IMR-90 (cell line): ENCODE measurements at regions not wholly inside any gene's neighbourhood (a gene's known extent, or its start where the extent isn't known, plus 50 kb on each side); places are given as distances from the start of the nearest gene placed in this dataset.

Source experiments
- ATAC-seq: fragments of 200-7000 bp; cut with Tn5 transposase; 2 replicates; pipeline ENCODE4 v1.9.1; 2020; ENCODE audit warnings: low read depth, mild to moderate bottlenecking, moderate library complexity
- BruUV-seq: library from RNA; stranded (reverse); fragments of 400-500 nt; replicated peaks from 2 replicates; lab custom pipeline; 2021; lab: Mats Ljungman, UMichigan
- CTCF ChIA-PET: fragments of 300-600 bp; formaldehyde crosslinking; extraction: SDS; loops from one replicate; lab custom pipeline; 2021; ENCODE audit warnings: antibody characterized with exemption; lab: Yijun Ruan, JAX
- POLR2A ChIA-PET: fragments of 300-600 bp; sonication (Branson Sonifier 250); formaldehyde crosslinking; loops from one replicate; lab custom pipeline; 2022; ENCODE audit warnings: antibody characterized with exemption; ENCODE audit not compliant: unreplicated experiment; lab: Charles Lee
- DNase-seq: peaks from one replicate; pipeline ENCODE4 v3.0.0; 2013
- H2AFZ ChIP-seq: replicated peaks from 2 replicates; pipeline ENCODE3; 2013; ENCODE audit warnings: low read length, mild to moderate bottlenecking; ENCODE audit not compliant: poor library complexity
- H2AK5ac ChIP-seq: 2 replicates; pipeline ENCODE4 v1.6.1; 2013; ENCODE audit warnings: low read depth, low read length, inconsistent platforms
- H2AK9ac ChIP-seq: replicated peaks from 2 replicates; pipeline ENCODE3; 2013; ENCODE audit warnings: mild to moderate bottlenecking, low read depth, low read length, moderate library complexity; ENCODE audit not compliant: poor library complexity
- H2BK120ac ChIP-seq: 2 replicates; pipeline ENCODE4 v1.6.1; 2013; ENCODE audit warnings: low read depth, low read length, inconsistent platforms
- H2BK15ac ChIP-seq: 3 replicates; pipeline ENCODE4 v1.6.1; 2013; ENCODE audit warnings: low read depth, low read length, inconsistent platforms
- H2BK20ac ChIP-seq: 2 replicates; pipeline ENCODE4 v1.6.1; 2013; ENCODE audit warnings: low read depth, mild to moderate bottlenecking, inconsistent platforms, low read length, moderate library complexity
- H2BK5ac ChIP-seq: 2 replicates; pipeline ENCODE4 v1.6.1; 2013; ENCODE audit warnings: mild to moderate bottlenecking, low read depth, low read length, inconsistent platforms; ENCODE audit not compliant: poor library complexity, severe bottlenecking
- H3K14ac ChIP-seq: replicated peaks from 2 replicates; pipeline ENCODE4 v1.6.1; 2013; ENCODE audit warnings: low read depth, low read length, inconsistent platforms
- H3K18ac ChIP-seq: 2 replicates; pipeline ENCODE4 v1.6.1; 2013; ENCODE audit warnings: low read depth, low read length, control low read depth
- H3K23ac ChIP-seq: 2 replicates; pipeline ENCODE4 v1.6.1; 2013; ENCODE audit warnings: low read depth, low read length, inconsistent platforms
- H3K27ac ChIP-seq: 2 replicates; pipeline ENCODE4 v1.5.1; 2013; ENCODE audit warnings: mild to moderate bottlenecking, control low read depth, low read length; ENCODE audit not compliant: insufficient read depth
- H3K27me3 ChIP-seq: 2 replicates; pipeline ENCODE4 v1.6.1; 2013; ENCODE audit warnings: low read length; ENCODE audit not compliant: control insufficient read depth, insufficient read depth
- H3K36me3 ChIP-seq: 2 replicates; pipeline ENCODE4 v1.6.1; 2013; ENCODE audit warnings: low read length, mixed read lengths; ENCODE audit not compliant: control insufficient read depth, insufficient read depth
- H3K4ac ChIP-seq: 2 replicates; pipeline ENCODE4 v1.6.1; 2013; ENCODE audit warnings: low read depth, low read length, inconsistent platforms
- H3K4me1 ChIP-seq: 2 replicates; pipeline ENCODE4 v1.6.1; 2013; ENCODE audit warnings: low read length, mixed read lengths; ENCODE audit not compliant: control insufficient read depth, insufficient read depth
- H3K4me2 ChIP-seq: 2 replicates; pipeline ENCODE4 v1.6.1; 2013; ENCODE audit warnings: low read depth, mild to moderate bottlenecking, control low read depth, low read length, moderate library complexity
- H3K4me3 ChIP-seq: 2 replicates; pipeline ENCODE4 v1.5.1; 2013; ENCODE audit warnings: low read depth, mild to moderate bottlenecking, control low read depth, low read length, moderate library complexity; ENCODE audit not compliant: insufficient read depth
- H3K56ac ChIP-seq: 2 replicates; pipeline ENCODE4 v1.6.1; 2013; ENCODE audit warnings: low read length, inconsistent platforms; ENCODE audit not compliant: insufficient read depth; ENCODE audit errors: extremely low read depth
- H3K79me1 ChIP-seq, 2 experiments: 2 replicates each; pipeline ENCODE4 v1.6.1; 2013; ENCODE audit warnings: low read length in 2 of 2, inconsistent platforms in 1 of 2, low read depth in 1 of 2
- H3K9ac ChIP-seq: 2 replicates; pipeline ENCODE4 v1.6.1; 2013; ENCODE audit warnings: low read depth, low read length, control low read depth
- H3K9me1 ChIP-seq: 2 replicates; pipeline ENCODE4 v1.6.1; 2013; ENCODE audit warnings: low read length, inconsistent platforms; ENCODE audit not compliant: insufficient read depth
- H3K9me3 ChIP-seq: 2 replicates; pipeline ENCODE4 v1.6.1; 2013; ENCODE audit warnings: low read length; ENCODE audit not compliant: control insufficient read depth, insufficient read depth
- H4K20me1 ChIP-seq: 2 replicates; pipeline ENCODE4 v1.6.1; 2013; ENCODE audit warnings: low read length, inconsistent platforms; ENCODE audit not compliant: insufficient read depth
- H4K5ac ChIP-seq: 2 replicates; pipeline ENCODE4 v1.6.1; 2013; ENCODE audit warnings: mild to moderate bottlenecking, low read depth, low read length, control low read depth
- H4K8ac ChIP-seq, 2 experiments: 2 replicates each; pipeline ENCODE4 v1.6.1; 2013; ENCODE audit warnings: low read depth in 2 of 2, low read length in 2 of 2, control low read depth in 1 of 2, inconsistent platforms in 1 of 2
- H4K91ac ChIP-seq: 2 replicates; pipeline ENCODE4 v1.6.1; 2013; ENCODE audit warnings: low read depth, low read length, inconsistent platforms; ENCODE audit not compliant: insufficient read depth
- BHLHE40 ChIP-seq: fragments of 150-350 bp; IDR thresholded peaks from 2 replicates; pipeline ENCODE4 v1.6.1; 2016; ENCODE audit warnings: mild to moderate bottlenecking, low read depth, low read length
- CEBPB ChIP-seq: IDR thresholded peaks from 2 replicates; pipeline ENCODE4 v1.6.1; 2012; ENCODE audit warnings: low read depth, low read length, improper control_type of control experiment
- CHD1 ChIP-seq: IDR thresholded peaks from 2 replicates; pipeline ENCODE4 v1.6.1; 2012; ENCODE audit warnings: low read depth, low read length, improper control_type of control experiment
- FOS ChIP-seq: fragments of 150-350 bp; IDR thresholded peaks from 2 replicates; pipeline ENCODE4 v1.6.1; 2016; ENCODE audit warnings: low read depth, low read length
- MAZ ChIP-seq: IDR thresholded peaks from 2 replicates; pipeline ENCODE4 v1.6.1; 2012; ENCODE audit warnings: low read depth, mild to moderate bottlenecking, low read length, improper control_type of control experiment, moderate library complexity, borderline replicate concordance
- NFE2L2 ChIP-seq: fragments of 150-350 bp; IDR thresholded peaks from 2 replicates; pipeline ENCODE4 v1.6.1; 2016; ENCODE audit warnings: low read depth, mild to moderate bottlenecking, low read length
- RFX5 ChIP-seq: IDR thresholded peaks from 2 replicates; pipeline ENCODE4 v1.8.0; 2012; ENCODE audit warnings: low read depth, mild to moderate bottlenecking, low read length, moderate library complexity
- SMC3 ChIP-seq: fragments of 150-350 bp; IDR thresholded peaks from 2 replicates; pipeline ENCODE4 v1.6.1; 2016; ENCODE audit warnings: low read depth, mild to moderate bottlenecking, antibody characterized with exemption, low read length, moderate library complexity
- dilution Hi-C: fragments of 300-500 bp; cut with HindIII; formaldehyde crosslinking; loops from one replicate; pipeline ENCODE4 v1.14.3; 2018; ENCODE audit warnings: low sequenced_read_pairs; ENCODE audit not compliant: unreplicated experiment
- in situ Hi-C: fragments of 300-500 bp; cut with MboI; formaldehyde crosslinking; loops from 3 replicates; pipeline ENCODE4 v1.14.3; 2019; ENCODE audit warnings: low sequenced_read_pairs, inconsistent platforms, mixed read lengths
- intact Hi-C: fragments of 100-400 bp; cut with micrococcal nuclease; formaldehyde crosslinking; loops from 2 replicates; pipeline ENCODE4 v1.10.0; 2022
- TF ChIP-seq, protein P1 (sequence below): fragments of 150-350 bp; IDR thresholded peaks from 2 replicates; pipeline ENCODE4 v1.6.1; 2017; ENCODE audit warnings: mild to moderate bottlenecking, antibody characterized with exemption, low read length, low read depth
- TF ChIP-seq, protein P2 (sequence below): conservative IDR thresholded peaks from 2 replicates; pipeline ENCODE4 v1.5.1; 2012; ENCODE audit warnings: mild to moderate bottlenecking, low read depth, low read length, improper control_type of control experiment
- TF ChIP-seq, protein P3 (sequence below): fragments of 150-350 bp; IDR thresholded peaks from 2 replicates; pipeline ENCODE4 v1.6.1; 2016; ENCODE audit warnings: low read depth, mild to moderate bottlenecking, low read length, moderate library complexity, borderline replicate concordance

DNA sequence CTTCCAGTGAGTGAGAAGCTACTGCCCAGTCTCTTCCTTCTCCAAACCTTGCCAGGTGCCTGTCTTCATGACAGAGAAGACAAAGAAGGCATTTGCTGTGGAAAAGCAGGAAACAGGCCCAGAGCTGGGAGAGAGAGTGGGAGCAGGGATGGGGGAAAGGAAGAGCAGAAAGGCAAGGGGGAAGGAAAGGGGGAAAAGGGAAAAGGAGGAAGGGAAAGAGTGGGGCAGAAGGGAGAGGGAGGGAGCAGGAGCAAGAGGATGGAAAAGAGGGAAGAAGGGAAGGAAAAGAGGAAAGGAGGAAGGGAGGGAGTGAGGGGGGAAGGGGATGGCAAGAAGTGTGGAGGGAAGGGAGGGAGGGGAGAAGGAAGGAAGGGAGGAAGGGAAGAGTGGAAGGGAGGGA lies 121.2 kb upstream of the LINGO1 start:
- in situ Hi-C loops (no loop called here), intact Hi-C loops (no loop called here), dilution Hi-C loops (no loop called here)
- no peak overlapping the region for H3K9ac ChIP-seq
- no peak overlapping the region for H2BK15ac ChIP-seq
- no peak overlapping the region for H3K23ac ChIP-seq
- no peak overlapping the region for H4K5ac ChIP-seq
- ChIA-PET POLR2A (no interaction called here), CTCF (no interaction called here)
- no peak overlapping the region for H4K91ac ChIP-seq
- TF ChIP-seq, protein P1, sequence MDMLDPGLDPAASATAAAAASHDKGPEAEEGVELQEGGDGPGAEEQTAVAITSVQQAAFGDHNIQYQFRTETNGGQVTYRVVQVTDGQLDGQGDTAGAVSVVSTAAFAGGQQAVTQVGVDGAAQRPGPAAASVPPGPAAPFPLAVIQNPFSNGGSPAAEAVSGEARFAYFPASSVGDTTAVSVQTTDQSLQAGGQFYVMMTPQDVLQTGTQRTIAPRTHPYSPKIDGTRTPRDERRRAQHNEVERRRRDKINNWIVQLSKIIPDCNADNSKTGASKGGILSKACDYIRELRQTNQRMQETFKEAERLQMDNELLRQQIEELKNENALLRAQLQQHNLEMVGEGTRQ, result no peak
- no peak for TF ChIP-seq CHD1
- no peak for TF ChIP-seq CEBPB
- TF ChIP-seq, protein P2, sequence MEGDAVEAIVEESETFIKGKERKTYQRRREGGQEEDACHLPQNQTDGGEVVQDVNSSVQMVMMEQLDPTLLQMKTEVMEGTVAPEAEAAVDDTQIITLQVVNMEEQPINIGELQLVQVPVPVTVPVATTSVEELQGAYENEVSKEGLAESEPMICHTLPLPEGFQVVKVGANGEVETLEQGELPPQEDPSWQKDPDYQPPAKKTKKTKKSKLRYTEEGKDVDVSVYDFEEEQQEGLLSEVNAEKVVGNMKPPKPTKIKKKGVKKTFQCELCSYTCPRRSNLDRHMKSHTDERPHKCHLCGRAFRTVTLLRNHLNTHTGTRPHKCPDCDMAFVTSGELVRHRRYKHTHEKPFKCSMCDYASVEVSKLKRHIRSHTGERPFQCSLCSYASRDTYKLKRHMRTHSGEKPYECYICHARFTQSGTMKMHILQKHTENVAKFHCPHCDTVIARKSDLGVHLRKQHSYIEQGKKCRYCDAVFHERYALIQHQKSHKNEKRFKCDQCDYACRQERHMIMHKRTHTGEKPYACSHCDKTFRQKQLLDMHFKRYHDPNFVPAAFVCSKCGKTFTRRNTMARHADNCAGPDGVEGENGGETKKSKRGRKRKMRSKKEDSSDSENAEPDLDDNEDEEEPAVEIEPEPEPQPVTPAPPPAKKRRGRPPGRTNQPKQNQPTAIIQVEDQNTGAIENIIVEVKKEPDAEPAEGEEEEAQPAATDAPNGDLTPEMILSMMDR, result no peak
- no peak for TF ChIP-seq NFE2L2
- TF ChIP-seq, protein P3, sequence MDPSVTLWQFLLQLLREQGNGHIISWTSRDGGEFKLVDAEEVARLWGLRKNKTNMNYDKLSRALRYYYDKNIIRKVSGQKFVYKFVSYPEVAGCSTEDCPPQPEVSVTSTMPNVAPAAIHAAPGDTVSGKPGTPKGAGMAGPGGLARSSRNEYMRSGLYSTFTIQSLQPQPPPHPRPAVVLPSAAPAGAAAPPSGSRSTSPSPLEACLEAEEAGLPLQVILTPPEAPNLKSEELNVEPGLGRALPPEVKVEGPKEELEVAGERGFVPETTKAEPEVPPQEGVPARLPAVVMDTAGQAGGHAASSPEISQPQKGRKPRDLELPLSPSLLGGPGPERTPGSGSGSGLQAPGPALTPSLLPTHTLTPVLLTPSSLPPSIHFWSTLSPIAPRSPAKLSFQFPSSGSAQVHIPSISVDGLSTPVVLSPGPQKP, result no peak
- TF ChIP-seq FOS, result no peak
- TF ChIP-seq SMC3, result no peak
- TF ChIP-seq MAZ, result no peak
- no peak for TF ChIP-seq BHLHE40
- TF ChIP-seq RFX5, result no peak
- no peaks in the 10 kb centered on the region for H3K4me1 ChIP-seq
- H3K79me1 ChIP-seq, result no peaks in the 10 kb centered on the region
- H3K56ac ChIP-seq, result no peak overlapping the region
- H2AK9ac ChIP-seq, result no peak overlapping the region
- 0 out of 2 replicates have a peak, but pooled peaks cover 10% of the 10 kb centered on the region for H4K20me1 ChIP-seq
- no TSS peak for BruUV-seq
- no peak overlapping the region for H2AFZ ChIP-seq
- no peak overlapping the region for H3K4me2 ChIP-seq
- no peak overlapping the region for H3K14ac ChIP-seq
- H3K18ac ChIP-seq, result no peak overlapping the region
- DNase-seq (no peak), ATAC-seq (no peak)
- H3K36me3 ChIP-seq, result no peaks in the 10 kb centered on the region
- H3K9me3 ChIP-seq, result no peaks in the 10 kb centered on the region
- H2BK5ac ChIP-seq, result no peak overlapping the region
- H2AK5ac ChIP-seq, result no peak overlapping the region
- H2BK120ac ChIP-seq, result no peak overlapping the region
- H3K27ac ChIP-seq, result no peak overlapping the region
- peaks cover 2% of the 10 kb centered on the region; the same call in 1 of the 2 replicates for H3K27me3 ChIP-seq
- no peak overlapping the region for H4K8ac ChIP-seq
- no peak overlapping the region for H2BK20ac ChIP-seq
- no peaks in the 10 kb centered on the region for H3K9me1 ChIP-seq
- H3K4ac ChIP-seq, result no peak overlapping the region
- no peak overlapping the region for H3K4me3 ChIP-seq
